ENCODE measurements at regions not wholly inside any gene's neighbourhood (a gene's known extent, or its start where the extent isn't known, plus 50 kb on each side); places are given as distances from the start of the nearest gene placed in this dataset.

- TF ChIP-seq POLR2A (IDR thresholded peaks at IDR 0.05) (no peak), POLR2AphosphoS5 (IDR thresholded peaks at IDR 0.05) (no peak)
- TF ChIP-seq, protein P1, sequence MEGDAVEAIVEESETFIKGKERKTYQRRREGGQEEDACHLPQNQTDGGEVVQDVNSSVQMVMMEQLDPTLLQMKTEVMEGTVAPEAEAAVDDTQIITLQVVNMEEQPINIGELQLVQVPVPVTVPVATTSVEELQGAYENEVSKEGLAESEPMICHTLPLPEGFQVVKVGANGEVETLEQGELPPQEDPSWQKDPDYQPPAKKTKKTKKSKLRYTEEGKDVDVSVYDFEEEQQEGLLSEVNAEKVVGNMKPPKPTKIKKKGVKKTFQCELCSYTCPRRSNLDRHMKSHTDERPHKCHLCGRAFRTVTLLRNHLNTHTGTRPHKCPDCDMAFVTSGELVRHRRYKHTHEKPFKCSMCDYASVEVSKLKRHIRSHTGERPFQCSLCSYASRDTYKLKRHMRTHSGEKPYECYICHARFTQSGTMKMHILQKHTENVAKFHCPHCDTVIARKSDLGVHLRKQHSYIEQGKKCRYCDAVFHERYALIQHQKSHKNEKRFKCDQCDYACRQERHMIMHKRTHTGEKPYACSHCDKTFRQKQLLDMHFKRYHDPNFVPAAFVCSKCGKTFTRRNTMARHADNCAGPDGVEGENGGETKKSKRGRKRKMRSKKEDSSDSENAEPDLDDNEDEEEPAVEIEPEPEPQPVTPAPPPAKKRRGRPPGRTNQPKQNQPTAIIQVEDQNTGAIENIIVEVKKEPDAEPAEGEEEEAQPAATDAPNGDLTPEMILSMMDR (IDR thresholded peaks at IDR 0.05): no peak
Observed at GRCh38 chr13:39818953-39819352, 163.5 kb downstream of the COG6 start.

Data from breast epithelium (tissue), 3 donors.